Hepatocyte (in vitro differentiated cells): ENCODE measurements at regions not wholly inside any gene's neighbourhood (a gene's known extent, or its start where the extent isn't known, plus 50 kb on each side); places are given as distances from the start of the nearest gene placed in this dataset.

Source experiments
- DNase-seq: peaks from one replicate; pipeline ENCODE4 v3.0.0-alpha.2; 2016; ENCODE audit warnings: low spot score
- H2AFZ ChIP-seq: fragments of 200-600 bp; sonication (generic); 2 replicates; pipeline ENCODE4 v1.6.0; 2016; ENCODE audit warnings: antibody characterized with exemption, mild to moderate bottlenecking
- H3K27ac ChIP-seq: fragments of 200-600 bp; sonication (generic); 2 replicates; pipeline ENCODE4 v1.5.1; 2016; ENCODE audit warnings: mild to moderate bottlenecking
- H3K27me3 ChIP-seq: fragments of 200-600 bp; sonication (generic); 2 replicates; pipeline ENCODE4 v1.6.1; 2016
- H3K36me3 ChIP-seq: fragments of 200-600 bp; sonication (generic); replicated peaks from 2 replicates; pipeline ENCODE4 v1.5.1; 2016; ENCODE audit warnings: low read depth; ENCODE audit not compliant: insufficient read depth
- H3K4me1 ChIP-seq: fragments of 200-600 bp; sonication (generic); 2 replicates; pipeline ENCODE4 v1.5.1; 2016; ENCODE audit warnings: mild to moderate bottlenecking, moderate library complexity; ENCODE audit not compliant: insufficient read depth
- H3K4me2 ChIP-seq: fragments of 200-600 bp; sonication (generic); 2 replicates; pipeline ENCODE4 v1.6.0; 2016
- H3K4me3 ChIP-seq: fragments of 200-600 bp; sonication (generic); 2 replicates; pipeline ENCODE4 v1.5.1; 2016; ENCODE audit warnings: mild to moderate bottlenecking
- H3K79me2 ChIP-seq: fragments of 200-600 bp; sonication (generic); 2 replicates; pipeline ENCODE4 v1.6.0; 2017; ENCODE audit warnings: mild to moderate bottlenecking
- H3K9me2 ChIP-seq: fragments of 200-600 bp; sonication (generic); replicated peaks from 2 replicates; pipeline ENCODE4 v1.6.0; 2017; ENCODE audit warnings: mild to moderate bottlenecking; ENCODE audit not compliant: insufficient read depth
- H3K9me3 ChIP-seq: fragments of 200-600 bp; sonication (generic); 2 replicates; pipeline ENCODE4 v1.5.1; 2016; ENCODE audit warnings: low read depth, mild to moderate bottlenecking
- H4K20me1 ChIP-seq: fragments of 200-600 bp; sonication (generic); 2 replicates; pipeline ENCODE4 v1.6.0; 2016; ENCODE audit warnings: mild to moderate bottlenecking; ENCODE audit not compliant: insufficient read depth, poor library complexity, severe bottlenecking
- CTCF ChIP-seq: fragments of 200-600 bp; sonication (generic); IDR thresholded peaks from 2 replicates; pipeline ENCODE4 v1.5.1; 2016; ENCODE audit warnings: antibody characterized with exemption, mild to moderate bottlenecking; ENCODE audit not compliant: poor library complexity
- EZH2 ChIP-seq: fragments of 200-600 bp; sonication (generic); IDR thresholded peaks from 2 replicates; pipeline ENCODE4 v1.6.1; 2016; ENCODE audit warnings: antibody characterized with exemption, mild to moderate bottlenecking, borderline replicate concordance
- EZH2phosphoT487 ChIP-seq: fragments of 200-600 bp; sonication (generic); IDR thresholded peaks from one replicate; pipeline ENCODE4 v1.6.1; 2018; ENCODE audit warnings: antibody characterized with exemption, mild to moderate bottlenecking, low read depth, moderate library complexity; ENCODE audit not compliant: unreplicated experiment, severe bottlenecking
- WGBS: methylation state at CpG from one replicate; pipeline ENCODE4 v1.1.6; 2016; ENCODE audit warnings: low lambda C conversion rate; ENCODE audit errors: missing lambda C conversion rate; 5-methylcytosine and 5-hydroxymethylcytosine counted together

- Histone ChIP-seq H2AFZ (no peak overlapping the region), H3K27ac (no peak overlapping the region)
These were observed 130.8 kb upstream of the PLEKHG7 start for GRCh38 chr12:92571844-92572543.

DNA sequence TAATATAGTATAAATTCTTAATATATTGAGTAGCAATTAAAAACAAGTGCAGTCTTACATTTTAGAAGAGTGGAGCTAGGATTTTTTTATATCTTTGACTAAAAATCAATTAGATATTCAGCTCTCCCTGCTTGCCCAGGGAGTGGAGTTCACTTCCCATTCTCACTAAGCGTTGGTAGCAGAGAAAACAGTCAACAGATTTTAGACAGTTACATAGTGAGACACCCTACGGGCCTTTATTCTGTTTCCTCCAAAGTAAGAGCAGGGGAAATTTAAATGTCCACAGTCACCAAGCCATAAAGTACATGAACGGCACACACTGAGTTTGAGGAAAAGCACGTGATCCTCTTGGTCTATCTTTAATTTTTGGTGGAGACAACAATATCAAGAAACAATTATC is 131.6 kb upstream of the PLEKHG7 start:
- H3K9me3 ChIP-seq: no peaks in the 10 kb centered on the region
- H3K27ac ChIP-seq: no peak overlapping the region
- H3K4me3 ChIP-seq: no peak overlapping the region
- no peak for DNase-seq
- H3K9me2 ChIP-seq: no peaks in the 10 kb centered on the region
- H3K79me2 ChIP-seq: no peaks in the 10 kb centered on the region
- no peaks in the 10 kb centered on the region for H3K27me3 ChIP-seq
- H3K4me2 ChIP-seq: no peak overlapping the region
- H2AFZ ChIP-seq: no peak overlapping the region
- H3K4me1 ChIP-seq: no peaks in the 10 kb centered on the region
- whole genome bisulfite sequencing: 85% methylated on average over 4 of the region's 4 CpGs
- H3K36me3 ChIP-seq: no peaks in the 10 kb centered on the region
- no peaks in the 10 kb centered on the region for H4K20me1 ChIP-seq
- no peak for TF ChIP-seq EZH2
- TF ChIP-seq CTCF: no peak
- TF ChIP-seq EZH2phosphoT487: no peak

More at GRCh38 chr12:92571844-92572543, 130.8 kb upstream of the PLEKHG7 start:
- no peaks in the 10 kb centered on the region for H3K36me3 ChIP-seq
- H3K9me3 ChIP-seq: no peaks in the 10 kb centered on the region
- H3K4me3 ChIP-seq: no peak overlapping the region
- 97% methylated on average over 8 of the region's 8 CpGs for WGBS
- no peaks in the 10 kb centered on the region for H3K4me1 ChIP-seq
- H4K20me1 ChIP-seq: no peaks in the 10 kb centered on the region
- no peak overlapping the region for H3K4me2 ChIP-seq
- no peaks in the 10 kb centered on the region for H3K27me3 ChIP-seq
- no peak for DNase-seq
- no peak for TF ChIP-seq EZH2phosphoT487
- H3K79me2 ChIP-seq: no peaks in the 10 kb centered on the region
- no peaks in the 10 kb centered on the region for H3K9me2 ChIP-seq

- Histone ChIP-seq H3K27me3 (no peaks in the 10 kb centered on the region), H3K4me3 (no peak overlapping the region), H3K4me2 (no peak overlapping the region), H3K4me1 (no peaks in the 10 kb centered on the region), H3K36me3 (no peaks in the 10 kb centered on the region), H3K27ac (no peak overlapping the region), H2AFZ (no peak overlapping the region), H3K79me2 (no peaks in the 10 kb centered on the region), H3K9me3 (no peaks in the 10 kb centered on the region), H3K9me2 (no peaks in the 10 kb centered on the region), H4K20me1 (no peaks in the 10 kb centered on the region)
- TF ChIP-seq CTCF: peak; percentile 87
- TF ChIP-seq EZH2phosphoT487: no peak
- peak; percentile 85 for DNase-seq
- WGBS: 13% methylated on average over 4 of the region's 4 CpGs
These were observed 132.6 kb upstream of the PLEKHG7 start for GRCh38 chr12:92570056-92570753.

- Histone ChIP-seq H3K9me3 (no peaks in the 10 kb centered on the region), H3K27me3 (no peaks in the 10 kb centered on the region), H2AFZ (no peak overlapping the region), H3K9me2 (no peaks in the 10 kb centered on the region), H3K36me3 (no peaks in the 10 kb centered on the region), H3K4me1 (no peaks in the 10 kb centered on the region), H4K20me1 (no peaks in the 10 kb centered on the region), H3K27ac (peak overlapping the region; percentile 15), H3K4me2 (no peak overlapping the region), H3K79me2 (no peaks in the 10 kb centered on the region), H3K4me3 (no peak overlapping the region)
- TF ChIP-seq EZH2 (no peak), EZH2phosphoT487 (no peak), CTCF (no peak)
- 61% methylated on average over 2 of the region's 2 CpGs for WGBS
- DNase-seq: no peak
These were observed 134.1 kb upstream of the PLEKHG7 start for GRCh38 chr12:92568691-92569090.
